GM12892 (cell line): ENCODE measurements at regions not wholly inside any gene's neighbourhood (a gene's known extent, or its start where the extent isn't known, plus 50 kb on each side); places are given as distances from the start of the nearest gene placed in this dataset.
A peak's percentile ranks its signal among the peaks of the same experiment; 100 is the strongest.

Experiments used
- DNase-seq: peaks from one replicate; pipeline ENCODE4 v3.0.0; 2011; ENCODE audit not compliant: insufficient read length
- FAIRE-seq: peaks from 2 replicates; lab custom pipeline; 2011; peaks lifted over from hg19 to GRCh38; lab: Jason Lieb, UNC
- POLR2A ChIP-seq: IDR thresholded peaks from 2 replicates; pipeline ENCODE4 v1.6.1; 2011; ENCODE audit warnings: low read depth, low read length, control low read depth
- POLR2AphosphoS5 ChIP-seq: IDR thresholded peaks from 2 replicates; pipeline ENCODE4 v1.6.1; 2011; ENCODE audit warnings: low read depth, low read length, control low read depth
- TAF1 ChIP-seq: IDR thresholded peaks from 2 replicates; pipeline ENCODE4 v1.6.1; 2011; ENCODE audit warnings: low read depth, mild to moderate bottlenecking, control low read depth, low read length, borderline replicate concordance

GRCh38 chr4:20416800-20417199 lies 165.1 kb downstream of the SLIT2 start:
- no peak for DNase-seq
- FAIRE-seq, result no peak
- TF ChIP-seq POLR2A, result no peak
- no peak for TF ChIP-seq POLR2AphosphoS5
- no peak for TF ChIP-seq TAF1

GRCh38 chr4:20418861-20419451 lies 167.3 kb downstream of the SLIT2 start:
- FAIRE-seq (peak; percentile 80), DNase-seq (no peak)
- no peak for TF ChIP-seq TAF1
- TF ChIP-seq POLR2AphosphoS5, result no peak
- no peak for TF ChIP-seq POLR2A

- TF ChIP-seq POLR2A (no peak), POLR2AphosphoS5 (no peak), TAF1 (no peak)
- DNase-seq, result no peak
- no peak for FAIRE-seq
Observed at GRCh38 chr4:20420916-20421602, 169.4 kb downstream of the SLIT2 start.

GRCh38 chr4:20421603-20421985 lies 169.9 kb downstream of the SLIT2 start:
- TF ChIP-seq TAF1, result no peak
- no peak for TF ChIP-seq POLR2A
- TF ChIP-seq POLR2AphosphoS5, result no peak
- DNase-seq, result no peak
- FAIRE-seq, result no peak

GRCh38 chr4:20422398-20422797 lies 170.7 kb downstream of the SLIT2 start:
- no peak for DNase-seq
- FAIRE-seq, result peak; percentile 74
- TF ChIP-seq POLR2A (no peak), POLR2AphosphoS5 (no peak), TAF1 (no peak)

GRCh38 chr4:20423420-20423819 lies 171.7 kb downstream of the SLIT2 start:
- FAIRE-seq (no peak), DNase-seq (no peak)
- TF ChIP-seq POLR2A, result no peak
- no peak for TF ChIP-seq POLR2AphosphoS5
- no peak for TF ChIP-seq TAF1

- TF ChIP-seq TAF1 (no peak), POLR2AphosphoS5 (no peak), POLR2A (no peak)
- FAIRE-seq, result no peak
- no peak for DNase-seq
Observed at GRCh38 chr4:20426028-20426427, 174.3 kb downstream of the SLIT2 start.

GRCh38 chr4:20428436-20429160 lies 176.9 kb downstream of the SLIT2 start:
- DNase-seq, result no peak
- no peak for FAIRE-seq
- TF ChIP-seq TAF1 (no peak), POLR2AphosphoS5 (no peak), POLR2A (no peak)

GRCh38 chr4:20430259-20430941 lies 178.7 kb downstream of the SLIT2 start:
- DNase-seq, result no peak

GRCh38 chr4:20431543-20431951 lies 179.8 kb downstream of the SLIT2 start:
- DNase-seq (no peak), FAIRE-seq (no peak)
- TF ChIP-seq POLR2AphosphoS5 (no peak), TAF1 (no peak), POLR2A (no peak)

More at GRCh38 chr4:20430259-20430941, 178.7 kb downstream of the SLIT2 start:
- TF ChIP-seq TAF1 (no peak), POLR2A (no peak), POLR2AphosphoS5 (no peak)
- FAIRE-seq, result no peak

GRCh38 chr4:20432088-20432487 lies 180.4 kb downstream of the SLIT2 start:
- TF ChIP-seq POLR2AphosphoS5 (no peak), TAF1 (no peak), POLR2A (no peak)
- FAIRE-seq (no peak), DNase-seq (no peak)
